ENCODE measurements at regions not wholly inside any gene's neighbourhood (a gene's known extent, or its start where the extent isn't known, plus 50 kb on each side); places are given as distances from the start of the nearest gene placed in this dataset.

GRCh38 chr3:168205451-168205850, 109.7 kb upstream of the GOLIM4 start:
- FAIRE-seq (no peak), DNase-seq (ENCODE audit: insufficient read length, low spot score) (no peak)
- no peak for TF ChIP-seq CTCF (IDR thresholded peaks at IDR 0.05; ENCODE audit: insufficient read depth, missing control alignments)

GRCh38 chr3:168197162-168197561, 101.4 kb upstream of the GOLIM4 start:
- FAIRE-seq (no peak), DNase-seq (ENCODE audit: insufficient read length, low spot score) (no peak)
- no peak for TF ChIP-seq CTCF (IDR thresholded peaks at IDR 0.05; ENCODE audit: insufficient read depth, missing control alignments)

GRCh38 chr3:168191856-168192255, 96.1 kb upstream of the GOLIM4 start:
- FAIRE-seq = no peak
- no peak for TF ChIP-seq CTCF (IDR thresholded peaks at IDR 0.05; ENCODE audit: insufficient read depth, missing control alignments)
- no peak for DNase-seq (ENCODE audit: insufficient read length, low spot score)

GRCh38 chr3:168187233-168187632, 91.5 kb upstream of the GOLIM4 start:
- no peak for TF ChIP-seq CTCF (IDR thresholded peaks at IDR 0.05; ENCODE audit: insufficient read depth, missing control alignments)
- DNase-seq (ENCODE audit: insufficient read length, low spot score) = no peak
- FAIRE-seq = no peak

- TF ChIP-seq CTCF (IDR thresholded peaks at IDR 0.05; ENCODE audit: insufficient read depth, missing control alignments) = no peak
- DNase-seq (ENCODE audit: insufficient read length, low spot score) (no peak), FAIRE-seq (no peak)
Measured at GRCh38 chr3:168186293-168186983, 90.7 kb upstream of the GOLIM4 start.

GRCh38 chr3:168183774-168184173, 88.0 kb upstream of the GOLIM4 start:
- no peak for FAIRE-seq
- no peak for DNase-seq (ENCODE audit: insufficient read length, low spot score)
- TF ChIP-seq CTCF (IDR thresholded peaks at IDR 0.05; ENCODE audit: insufficient read depth, missing control alignments) = no peak

GRCh38 chr3:168168743-168169142, 73.0 kb upstream of the GOLIM4 start:
- no peak for DNase-seq (ENCODE audit: insufficient read length, low spot score)
- no peak for FAIRE-seq
- no peak for TF ChIP-seq CTCF (IDR thresholded peaks at IDR 0.05; ENCODE audit: insufficient read depth, missing control alignments)

All from D721Med (cell line).